Activated naive CD8-positive, alpha-beta T cell treated with anti-CD3 and anti-CD28 coated beads for 36 hours (primary cell): ENCODE measurements at regions not wholly inside any gene's neighbourhood (a gene's known extent, or its start where the extent isn't known, plus 50 kb on each side); places are given as distances from the start of the nearest gene placed in this dataset.

Source experiments
- DNase-seq: peaks from one replicate; pipeline ENCODE4 v3.0.0; 2021
- H3K27ac Mint-ChIP-seq: one replicate; pipeline ENCODE4 v1.8.0; 2022; ENCODE audit warnings: mild to moderate bottlenecking, moderate library complexity, mixed read lengths
- H3K27me3 Mint-ChIP-seq: one replicate; pipeline ENCODE4 v1.8.0; 2022; ENCODE audit warnings: mild to moderate bottlenecking, mixed read lengths
- H3K36me3 Mint-ChIP-seq: one replicate; pipeline ENCODE4 v1.8.0; 2021; ENCODE audit warnings: mild to moderate bottlenecking, mixed read lengths
- H3K4me1 Mint-ChIP-seq: one replicate; pipeline ENCODE4 v1.8.0; 2021; ENCODE audit warnings: mixed read lengths
- H3K4me3 Mint-ChIP-seq: one replicate; pipeline ENCODE4 v1.8.0; 2022; ENCODE audit warnings: mild to moderate bottlenecking, moderate library complexity, mixed read lengths
- H3K9me3 Mint-ChIP-seq: one replicate; pipeline ENCODE4 v1.8.0; 2022; ENCODE audit warnings: mixed read lengths

GRCh38 chr4:17325098-17325497 is 186.8 kb downstream of the QDPR start:
- Mint-ChIP-seq H3K27ac (no peak overlapping the region), H3K27me3 (no peaks in the 10 kb centered on the region), H3K4me1 (peaks cover 24% of the 10 kb centered on the region), H3K36me3 (no peaks in the 10 kb centered on the region), H3K9me3 (peaks cover 3% of the 10 kb centered on the region), H3K4me3 (no peak overlapping the region)
- DNase-seq = no peak

- no peaks in the 10 kb centered on the region for H3K27me3 Mint-ChIP-seq
- H3K4me3 Mint-ChIP-seq = peak overlapping the region; percentile 46
- H3K9me3 Mint-ChIP-seq = peaks cover 7% of the 10 kb centered on the region
- DNase-seq = peak; percentile 20
- H3K36me3 Mint-ChIP-seq = peaks cover 1% of the 10 kb centered on the region
- peaks cover 24% of the 10 kb centered on the region for H3K4me1 Mint-ChIP-seq
- H3K27ac Mint-ChIP-seq = peak overlapping the region; percentile 31
These were observed 187.5 kb downstream of the QDPR start for GRCh38 chr4:17324386-17324830.

GRCh38 chr4:17323554-17324385 is 188.1 kb downstream of the QDPR start:
- peaks cover 24% of the 10 kb centered on the region for H3K4me1 Mint-ChIP-seq
- H3K27me3 Mint-ChIP-seq = no peaks in the 10 kb centered on the region
- H3K4me3 Mint-ChIP-seq = peak overlapping the region; percentile 46
- peaks cover 1% of the 10 kb centered on the region for H3K36me3 Mint-ChIP-seq
- DNase-seq = no peak
- H3K9me3 Mint-ChIP-seq = peaks cover 7% of the 10 kb centered on the region
- H3K27ac Mint-ChIP-seq = no peak overlapping the region

GRCh38 chr4:17322514-17322913 is 189.4 kb downstream of the QDPR start:
- Mint-ChIP-seq H3K4me3 (no peak overlapping the region), H3K27me3 (no peaks in the 10 kb centered on the region), H3K36me3 (peaks cover 1% of the 10 kb centered on the region), H3K4me1 (peaks cover 20% of the 10 kb centered on the region), H3K9me3 (peaks cover 7% of the 10 kb centered on the region), H3K27ac (no peak overlapping the region)
- DNase-seq = no peak

- Mint-ChIP-seq H3K27me3 (no peaks in the 10 kb centered on the region), H3K9me3 (peaks cover 7% of the 10 kb centered on the region), H3K27ac (no peak overlapping the region), H3K36me3 (peaks cover 1% of the 10 kb centered on the region), H3K4me1 (peaks cover 12% of the 10 kb centered on the region), H3K4me3 (no peak overlapping the region)
- DNase-seq = no peak
These were observed 191.8 kb downstream of the QDPR start for GRCh38 chr4:17320046-17320445.

GRCh38 chr4:17317526-17317925 is 194.4 kb downstream of the QDPR start:
- no peaks in the 10 kb centered on the region for H3K4me1 Mint-ChIP-seq
- peaks cover 7% of the 10 kb centered on the region for H3K9me3 Mint-ChIP-seq
- H3K4me3 Mint-ChIP-seq = no peak overlapping the region
- no peak for DNase-seq
- H3K27ac Mint-ChIP-seq = no peak overlapping the region
- peaks cover 1% of the 10 kb centered on the region for H3K36me3 Mint-ChIP-seq
- H3K27me3 Mint-ChIP-seq = no peaks in the 10 kb centered on the region

GRCh38 chr4:17316566-17316965 is 195.3 kb downstream of the QDPR start:
- H3K27ac Mint-ChIP-seq = no peak overlapping the region

GRCh38 chr4:17315459-17315858 is 196.4 kb downstream of the QDPR start:
- Mint-ChIP-seq H3K9me3 (peaks cover 5% of the 10 kb centered on the region), H3K4me3 (no peak overlapping the region), H3K27me3 (no peaks in the 10 kb centered on the region), H3K4me1 (no peaks in the 10 kb centered on the region), H3K27ac (no peak overlapping the region), H3K36me3 (peaks cover 1% of the 10 kb centered on the region)
- DNase-seq = no peak

More at GRCh38 chr4:17316566-17316965, 195.3 kb downstream of the QDPR start:
- peaks cover 7% of the 10 kb centered on the region for H3K9me3 Mint-ChIP-seq
- H3K36me3 Mint-ChIP-seq = peaks cover 1% of the 10 kb centered on the region
- no peaks in the 10 kb centered on the region for H3K27me3 Mint-ChIP-seq
- no peak for DNase-seq
- H3K4me3 Mint-ChIP-seq = no peak overlapping the region
- H3K4me1 Mint-ChIP-seq = no peaks in the 10 kb centered on the region

- no peak for DNase-seq
- Mint-ChIP-seq H3K9me3 (no peaks in the 10 kb centered on the region), H3K27me3 (peaks cover 3% of the 10 kb centered on the region), H3K4me1 (no peaks in the 10 kb centered on the region), H3K27ac (no peak overlapping the region), H3K4me3 (no peak overlapping the region), H3K36me3 (no peaks in the 10 kb centered on the region)
These were observed 198.7 kb downstream of the QDPR start for GRCh38 chr4:17313194-17313593.

- Mint-ChIP-seq H3K27ac (no peak overlapping the region), H3K27me3 (peaks cover 3% of the 10 kb centered on the region), H3K9me3 (peaks cover 3% of the 10 kb centered on the region), H3K4me1 (no peaks in the 10 kb centered on the region), H3K36me3 (no peaks in the 10 kb centered on the region), H3K4me3 (no peak overlapping the region)
- no peak for DNase-seq
These were observed 201.6 kb downstream of the QDPR start for GRCh38 chr4:17310269-17310652.

GRCh38 chr4:17309567-17310268 is 202.2 kb downstream of the QDPR start:
- H3K4me1 Mint-ChIP-seq = no peaks in the 10 kb centered on the region
- DNase-seq = no peak
- H3K9me3 Mint-ChIP-seq = peaks cover 3% of the 10 kb centered on the region
- peaks cover 3% of the 10 kb centered on the region for H3K27me3 Mint-ChIP-seq
- no peak overlapping the region for H3K4me3 Mint-ChIP-seq
- no peaks in the 10 kb centered on the region for H3K36me3 Mint-ChIP-seq
- H3K27ac Mint-ChIP-seq = no peak overlapping the region

GRCh38 chr4:17301869-17302268 is 210.0 kb downstream of the QDPR start:
- Mint-ChIP-seq H3K4me3 (no peak overlapping the region), H3K27me3 (peaks cover 21% of the 10 kb centered on the region), H3K36me3 (no peaks in the 10 kb centered on the region), H3K27ac (no peak overlapping the region), H3K4me1 (no peaks in the 10 kb centered on the region), H3K9me3 (peaks cover 4% of the 10 kb centered on the region)
- DNase-seq = no peak

GRCh38 chr4:17301266-17301665 is 210.6 kb downstream of the QDPR start:
- Mint-ChIP-seq H3K27me3 (peaks cover 24% of the 10 kb centered on the region), H3K9me3 (peaks cover 4% of the 10 kb centered on the region), H3K27ac (no peak overlapping the region), H3K4me3 (no peak overlapping the region), H3K4me1 (no peaks in the 10 kb centered on the region), H3K36me3 (no peaks in the 10 kb centered on the region)
- DNase-seq = no peak

GRCh38 chr4:17296921-17297890 is 214.7 kb downstream of the QDPR start:
- Mint-ChIP-seq H3K27me3 (peaks cover 30% of the 10 kb centered on the region), H3K9me3 (no peaks in the 10 kb centered on the region), H3K4me3 (no peak overlapping the region)

GRCh38 chr4:17293901-17294300 is 218.0 kb downstream of the QDPR start:
- no peak overlapping the region for H3K27ac Mint-ChIP-seq
- DNase-seq = no peak
- H3K36me3 Mint-ChIP-seq = no peaks in the 10 kb centered on the region
- H3K9me3 Mint-ChIP-seq = no peaks in the 10 kb centered on the region
- H3K4me3 Mint-ChIP-seq = no peak overlapping the region
- peaks cover 21% of the 10 kb centered on the region for H3K27me3 Mint-ChIP-seq
- H3K4me1 Mint-ChIP-seq = no peaks in the 10 kb centered on the region

More at GRCh38 chr4:17296921-17297890, 214.7 kb downstream of the QDPR start:
- Mint-ChIP-seq H3K4me1 (no peaks in the 10 kb centered on the region), H3K27ac (no peak overlapping the region), H3K36me3 (no peaks in the 10 kb centered on the region)
- no peak for DNase-seq
